ENCODE measurements at regions not wholly inside any gene's neighbourhood (a gene's known extent, or its start where the extent isn't known, plus 50 kb on each side); places are given as distances from the start of the nearest gene placed in this dataset.

DNA sequence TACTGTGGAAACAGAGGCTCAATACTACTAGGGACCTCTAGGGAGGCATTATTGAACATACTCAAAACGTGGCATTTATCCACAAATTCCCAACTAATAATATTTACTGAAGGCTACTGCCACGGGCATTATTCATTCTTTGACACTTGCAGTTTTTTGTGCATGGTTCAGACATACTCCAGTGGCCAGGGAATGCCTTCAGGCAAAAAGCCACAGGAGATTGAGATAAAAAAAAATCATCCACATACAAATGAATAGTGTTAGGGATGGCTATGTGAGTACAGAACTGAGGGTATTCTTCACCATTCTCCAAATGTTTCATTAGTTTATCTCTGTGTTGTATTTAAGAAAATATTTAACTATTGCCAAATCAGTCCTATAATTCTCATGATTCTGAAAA is 974.9 kb upstream of the PIK3C3 start:
- no peaks in the 10 kb centered on the region for H3K27me3 ChIP-seq (ENCODE audit: control insufficient read depth, insufficient read depth)
- H3K4me3 ChIP-seq (ENCODE audit: low read length) = no peak overlapping the region
- intact Hi-C loops (cut with DNase I) = no loop called here
- no peaks in the 10 kb centered on the region for H3K9me3 ChIP-seq (ENCODE audit: control insufficient read depth, low read length)
- no peaks in the 10 kb centered on the region for H3K4me1 ChIP-seq (ENCODE audit: control insufficient read depth, insufficient read depth, low read length)
- no peak overlapping the region for H3K27ac ChIP-seq (ENCODE audit: low read length)
- WGBS = 27% methylated on average over 2 of the region's 2 CpGs
- ATAC-seq = no peak
- DNase-seq = no peak

- 97% methylated on average over 4 of the region's 4 CpGs for WGBS
- no peaks in the 10 kb centered on the region for H3K9me3 ChIP-seq (ENCODE audit: control insufficient read depth, low read length)
- H3K4me3 ChIP-seq (ENCODE audit: low read length) = no peak overlapping the region
- intact Hi-C loops (cut with DNase I) = no loop called here
- H3K27ac ChIP-seq (ENCODE audit: low read length) = no peak overlapping the region
- no peaks in the 10 kb centered on the region for H3K27me3 ChIP-seq (ENCODE audit: control insufficient read depth, insufficient read depth)
- no peaks in the 10 kb centered on the region for H3K4me1 ChIP-seq (ENCODE audit: control insufficient read depth, insufficient read depth, low read length)
- no peak for ATAC-seq
- DNase-seq = peak in 1 of 3 donors; percentile 17
Observed at GRCh38 chr18:40976050-40976449, 979.0 kb upstream of the PIK3C3 start.

DNA sequence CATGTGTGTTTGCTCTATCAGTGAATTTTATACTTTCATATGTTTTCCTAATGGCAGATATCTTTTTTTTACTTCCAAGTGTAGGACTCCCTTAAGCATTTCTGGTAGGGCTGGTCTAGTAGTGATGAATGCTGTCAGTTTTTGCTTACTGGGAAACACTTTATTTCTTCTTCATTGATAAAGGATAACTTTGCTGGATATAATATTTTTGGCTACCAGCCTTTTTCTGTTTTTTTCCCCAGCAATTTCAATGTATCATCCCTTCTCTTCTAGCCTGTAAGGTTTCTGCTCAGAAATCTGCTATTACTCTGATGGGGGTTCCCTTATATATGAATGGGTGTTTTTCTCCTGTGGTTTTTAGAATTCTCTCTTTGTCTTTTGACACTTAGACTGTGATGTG is 980.6 kb upstream of the PIK3C3 start:
- Histone ChIP-seq H3K9me3 (ENCODE audit: control insufficient read depth, low read length) (no peaks in the 10 kb centered on the region), H3K4me3 (ENCODE audit: low read length) (no peak overlapping the region), H3K27ac (ENCODE audit: low read length) (no peak overlapping the region), H3K4me1 (ENCODE audit: control insufficient read depth, insufficient read depth, low read length) (no peaks in the 10 kb centered on the region), H3K27me3 (ENCODE audit: control insufficient read depth, insufficient read depth) (no peaks in the 10 kb centered on the region)
- DNase-seq = no peak
- no peak for ATAC-seq
- intact Hi-C loops (cut with DNase I) = no loop called here

DNA sequence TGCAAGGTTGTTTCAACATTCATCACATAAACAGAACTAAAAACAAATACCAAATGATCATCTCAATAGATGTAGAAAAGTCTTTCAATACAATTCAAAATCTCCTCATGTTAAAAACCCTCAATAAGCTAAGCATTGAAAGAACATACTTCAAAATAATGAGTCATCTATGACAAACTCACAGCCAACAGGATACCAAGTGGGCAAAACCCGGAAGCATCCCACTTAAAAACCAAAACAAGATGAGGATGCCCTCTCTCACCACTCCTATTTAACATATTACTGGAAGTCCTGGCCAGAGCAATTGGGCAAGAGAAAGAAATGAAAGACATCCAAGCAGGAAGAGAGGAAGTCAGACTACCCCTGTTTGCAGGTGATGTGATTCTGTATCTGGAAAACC is 992.2 kb upstream of the PIK3C3 start:
- ATAC-seq (no peak), DNase-seq (no peak)
- no peaks in the 10 kb centered on the region for H3K4me1 ChIP-seq (ENCODE audit: control insufficient read depth, insufficient read depth, low read length)
- WGBS = 82% methylated on average over 1 of the region's 1 CpG
- no peaks in the 10 kb centered on the region for H3K27me3 ChIP-seq (ENCODE audit: control insufficient read depth, insufficient read depth)
- H3K4me3 ChIP-seq (ENCODE audit: low read length) = no peak overlapping the region
- intact Hi-C loops (cut with DNase I) = no loop called here
- no peak overlapping the region for H3K27ac ChIP-seq (ENCODE audit: low read length)
- H3K9me3 ChIP-seq (ENCODE audit: control insufficient read depth, low read length) = no peaks in the 10 kb centered on the region

- no peak for ATAC-seq
- WGBS = 60% methylated on average over 2 of the region's 2 CpGs
- H3K9me3 ChIP-seq (ENCODE audit: control insufficient read depth, low read length) = no peaks in the 10 kb centered on the region
- intact Hi-C loops (cut with DNase I) = no loop called here
- H3K4me3 ChIP-seq (ENCODE audit: low read length) = no peak overlapping the region
- no peaks in the 10 kb centered on the region for H3K4me1 ChIP-seq (ENCODE audit: control insufficient read depth, insufficient read depth, low read length)
- H3K27me3 ChIP-seq (ENCODE audit: control insufficient read depth, insufficient read depth) = no peaks in the 10 kb centered on the region
- DNase-seq = no peak
- no peak overlapping the region for H3K27ac ChIP-seq (ENCODE audit: low read length)
Observed at GRCh38 chr18:40957533-40958070, 997.4 kb upstream of the PIK3C3 start.

GRCh38 chr18:40956213-40956612 is 998.8 kb upstream of the PIK3C3 start:
- Histone ChIP-seq H3K27ac (ENCODE audit: low read length) (no peak overlapping the region), H3K9me3 (ENCODE audit: control insufficient read depth, low read length) (no peaks in the 10 kb centered on the region), H3K4me1 (ENCODE audit: control insufficient read depth, insufficient read depth, low read length) (no peaks in the 10 kb centered on the region), H3K27me3 (ENCODE audit: control insufficient read depth, insufficient read depth) (no peaks in the 10 kb centered on the region), H3K4me3 (ENCODE audit: low read length) (no peak overlapping the region)
- ATAC-seq (no peak), DNase-seq (no peak)
- WGBS = 77% methylated on average over 1 of the region's 1 CpG
- intact Hi-C loops (cut with DNase I) = no loop called here

DNA sequence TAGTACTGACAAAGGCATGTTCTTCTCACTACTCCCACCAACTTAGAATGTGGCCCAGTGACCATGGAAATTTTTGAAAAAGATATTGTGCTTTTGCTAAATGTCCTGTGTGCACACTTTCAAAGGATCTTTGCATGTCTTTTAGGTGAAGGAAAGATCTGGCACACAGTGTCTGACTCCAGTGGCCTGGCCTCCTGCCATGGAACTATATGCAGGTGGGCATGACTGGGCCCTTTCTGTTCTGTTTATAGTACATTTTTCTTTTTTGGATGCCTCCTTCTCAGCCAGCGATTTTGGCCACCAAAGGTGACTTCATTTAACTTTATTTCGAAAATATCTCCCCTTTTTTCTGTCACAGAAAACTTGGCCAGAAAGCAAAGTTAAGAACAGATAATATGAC is 999.7 kb upstream of the PIK3C3 start:
- DNase-seq = no peak
- no peaks in the 10 kb centered on the region for H3K27me3 ChIP-seq (ENCODE audit: control insufficient read depth, insufficient read depth)
- H3K27ac ChIP-seq (ENCODE audit: low read length) = no peak overlapping the region
- H3K9me3 ChIP-seq (ENCODE audit: control insufficient read depth, low read length) = no peaks in the 10 kb centered on the region
- 76% methylated on average over 2 of the region's 2 CpGs for WGBS
- ATAC-seq = no peak
- intact Hi-C loops (cut with DNase I) = no loop called here
- no peak overlapping the region for H3K4me3 ChIP-seq (ENCODE audit: low read length)
- H3K4me1 ChIP-seq (ENCODE audit: control insufficient read depth, insufficient read depth, low read length) = no peaks in the 10 kb centered on the region

DNA sequence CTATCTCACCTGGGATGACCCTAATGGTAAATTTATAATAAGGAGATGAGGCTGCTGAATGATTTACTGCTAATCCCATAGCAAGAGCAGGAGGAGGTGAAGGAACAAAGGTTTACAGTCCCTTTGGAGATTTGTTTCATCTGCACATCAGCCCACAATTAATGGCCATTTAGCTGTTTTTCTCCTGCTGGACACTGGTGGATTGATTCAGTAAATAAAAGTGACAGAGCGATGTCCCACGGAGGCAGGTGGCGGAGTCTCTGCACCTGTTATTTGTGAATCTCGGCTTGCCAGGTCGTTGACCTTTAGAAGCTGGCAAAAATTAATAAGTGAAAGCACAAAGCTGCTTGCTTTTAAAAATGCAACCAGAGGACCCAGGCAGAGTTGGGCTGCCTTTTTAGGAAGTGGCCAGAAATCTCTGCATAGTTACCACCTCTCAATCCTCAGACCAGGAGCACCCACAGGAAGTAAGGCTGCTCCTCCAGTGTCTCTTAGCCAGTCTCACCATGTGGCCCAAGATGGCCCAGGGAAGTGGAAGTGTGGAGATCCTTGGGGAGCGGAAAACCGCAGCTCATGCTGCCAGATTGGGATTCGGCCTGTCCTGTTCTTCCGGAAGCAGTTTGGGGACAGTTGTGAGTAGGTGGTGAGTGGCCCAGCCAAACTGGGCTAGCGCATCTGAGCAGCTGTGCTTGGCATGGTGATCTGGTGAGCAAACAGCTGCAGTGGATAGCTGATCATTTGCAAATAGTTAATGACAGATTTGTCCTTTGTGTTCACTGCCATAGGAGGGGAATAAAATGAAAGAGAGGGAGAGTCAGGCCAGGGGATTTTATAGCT is 1005.7 kb upstream of the PIK3C3 start:
- intact Hi-C loops (cut with DNase I) = no loop called here
- WGBS = 89% methylated on average over 10 of the region's 10 CpGs
- no peaks in the 10 kb centered on the region for H3K4me1 ChIP-seq (ENCODE audit: control insufficient read depth, insufficient read depth, low read length)
- H3K4me3 ChIP-seq (ENCODE audit: low read length) = no peak overlapping the region
- H3K27me3 ChIP-seq (ENCODE audit: control insufficient read depth, insufficient read depth) = no peaks in the 10 kb centered on the region
- DNase-seq = no peak
- H3K27ac ChIP-seq (ENCODE audit: low read length) = no peak overlapping the region
- H3K9me3 ChIP-seq (ENCODE audit: control insufficient read depth, low read length) = no peaks in the 10 kb centered on the region
- no peak for ATAC-seq

- intact Hi-C loops (cut with DNase I) = no loop called here
- Histone ChIP-seq H3K9me3 (ENCODE audit: control insufficient read depth, low read length) (no peaks in the 10 kb centered on the region), H3K4me1 (ENCODE audit: control insufficient read depth, insufficient read depth, low read length) (no peaks in the 10 kb centered on the region), H3K4me3 (ENCODE audit: low read length) (no peak overlapping the region), H3K27me3 (ENCODE audit: control insufficient read depth, insufficient read depth) (no peaks in the 10 kb centered on the region), H3K27ac (ENCODE audit: low read length) (no peak overlapping the region)
- 50% methylated on average over 2 of the region's 2 CpGs for WGBS
- ATAC-seq (no peak), DNase-seq (no peak)
Observed at GRCh38 chr18:40944576-40944975, 1010.5 kb upstream of the PIK3C3 start.

DNA sequence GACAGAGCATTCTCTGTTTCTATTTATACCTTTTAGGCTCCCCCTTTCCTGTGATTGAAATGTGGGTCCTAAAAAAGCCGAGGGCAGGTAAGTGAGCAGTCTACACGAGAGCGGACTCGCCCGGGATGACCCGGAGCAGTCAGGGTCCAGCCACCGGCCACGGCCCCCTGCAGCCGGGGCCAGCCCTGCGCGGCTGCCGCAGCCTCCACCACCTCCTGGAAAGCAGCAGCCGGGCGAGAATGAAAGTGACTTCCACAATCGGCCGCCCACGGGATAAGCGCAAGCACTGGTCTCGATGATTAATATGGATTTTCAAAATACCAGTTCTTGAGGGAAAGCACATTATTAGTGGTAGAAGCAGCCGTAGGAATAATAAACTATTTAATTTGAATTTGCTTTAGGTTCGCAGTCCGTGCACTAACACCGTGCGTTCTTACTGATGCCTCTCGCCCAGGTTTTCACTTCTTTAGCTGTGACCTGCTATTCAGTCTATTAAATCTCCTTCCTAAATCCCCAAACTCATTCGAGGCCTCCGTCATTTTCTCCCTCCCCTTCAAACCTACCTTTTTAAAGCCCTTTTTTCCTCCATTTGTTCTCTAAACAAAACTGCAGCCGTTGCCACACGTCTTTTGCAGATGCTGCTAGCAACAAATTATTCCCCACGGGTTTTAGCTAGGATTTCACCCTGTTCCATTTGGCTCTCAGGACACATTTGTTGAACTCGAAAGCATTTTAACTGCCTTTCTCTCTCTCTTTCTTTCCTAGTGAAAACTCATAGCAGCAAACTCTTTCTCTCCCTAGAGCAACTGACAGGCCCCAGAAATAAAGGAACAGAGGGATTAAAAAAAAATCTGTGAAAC is 1015.1 kb upstream of the PIK3C3 start:
- Histone ChIP-seq H3K9me3 (ENCODE audit: control insufficient read depth, low read length) (no peaks in the 10 kb centered on the region), H3K27me3 (ENCODE audit: control insufficient read depth, insufficient read depth) (no peaks in the 10 kb centered on the region), H3K4me3 (ENCODE audit: low read length) (no peak overlapping the region), H3K4me1 (ENCODE audit: control insufficient read depth, insufficient read depth, low read length) (no peaks in the 10 kb centered on the region), H3K27ac (ENCODE audit: low read length) (no peak overlapping the region)
- intact Hi-C loops (cut with DNase I) = no loop called here
- DNase-seq (peak in 2 of 3 donors; percentile 27 to 29), ATAC-seq (no peak)
- WGBS = 85% methylated on average over 31 of the region's 31 CpGs

DNA sequence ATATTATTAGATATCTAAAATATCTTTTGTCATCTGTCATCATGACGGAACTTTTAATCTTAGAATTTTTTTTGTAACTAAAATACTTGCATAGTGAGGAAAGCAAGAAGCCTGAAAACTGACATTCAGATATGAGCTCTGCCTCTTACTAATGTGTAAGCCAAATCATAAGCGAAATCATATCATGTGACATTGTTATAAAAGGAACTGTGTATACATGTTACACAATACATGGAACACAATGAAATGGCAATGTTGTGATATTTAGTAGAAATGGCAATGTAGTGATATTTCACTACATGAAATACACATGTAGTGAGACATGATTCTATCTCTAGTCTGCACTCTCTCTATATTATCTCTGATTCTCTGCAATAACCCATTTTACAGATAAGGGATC is 1016.4 kb upstream of the PIK3C3 start:
- Histone ChIP-seq H3K4me1 (ENCODE audit: control insufficient read depth, insufficient read depth, low read length) (no peaks in the 10 kb centered on the region), H3K27ac (ENCODE audit: low read length) (no peak overlapping the region), H3K27me3 (ENCODE audit: control insufficient read depth, insufficient read depth) (no peaks in the 10 kb centered on the region), H3K9me3 (ENCODE audit: control insufficient read depth, low read length) (no peaks in the 10 kb centered on the region), H3K4me3 (ENCODE audit: low read length) (no peak overlapping the region)
- DNase-seq = no peak
- 69% methylated on average over 2 of the region's 2 CpGs for WGBS
- intact Hi-C loops (cut with DNase I) = no loop called here
- ATAC-seq = no peak
